Ovary (tissue), 7 donors: ENCODE measurements at regions not wholly inside any gene's neighbourhood (a gene's known extent, or its start where the extent isn't known, plus 50 kb on each side); places are given as distances from the start of the nearest gene placed in this dataset.

Experiments
- DNase-seq, 5 donors: peaks; one replicate each; pipeline ENCODE4 v3.0.0-alpha.2; 2019 to 2020
- H3K27ac ChIP-seq, 2 donors: fragments of 200-600 bp; one replicate each; pipeline versions ENCODE4 v1.5.1 to v1.8.0; 2019 to 2022
- H3K27me3 ChIP-seq: fragments of 200-600 bp; one replicate; pipeline ENCODE4 v1.8.0; 2022
- H3K36me3 ChIP-seq: fragments of 200-600 bp; sonication (generic); one replicate; pipeline ENCODE4 v1.5.1; 2019
- H3K4me1 ChIP-seq: one replicate; pipeline ENCODE4 v1.8.1; 2013; ENCODE audit warnings: mild to moderate bottlenecking, moderate library complexity; ENCODE audit not compliant: insufficient read depth
- H3K4me3 ChIP-seq: fragments of 200-600 bp; sonication (generic); one replicate; pipeline ENCODE4 v1.5.1; 2017
- H3K9me3 ChIP-seq, 2 donors: fragments of 200-600 bp in 1 of 2; sonication (generic) in 1 of 2; one replicate each; pipeline versions ENCODE4 v1.5.1 to v1.8.1; 2013 to 2019; ENCODE audit warnings: mild to moderate bottlenecking in 1 of 2, moderate library complexity in 1 of 2
- EP300 ChIP-seq: sonication (generic); formaldehyde crosslinking; IDR thresholded peaks from one replicate; pipeline ENCODE4 v1.6.1; 2017; ENCODE audit warnings: antibody characterized with exemption
- POLR2A ChIP-seq: fragments of 450-650 bp; IDR thresholded peaks from one replicate; pipeline ENCODE4 v1.6.1; 2017; ENCODE audit warnings: antibody characterized with exemption, mild to moderate bottlenecking, moderate library complexity
- WGBS, 3 donors: extraction: QIAGEN DNeasy Blood & Tissue Kit in 1 of 3; methylation state at CpG; one replicate each; pipeline versions ENCODE4 v1.1.5 to v1.1.7; 2013 to 2017; 5-methylcytosine and 5-hydroxymethylcytosine counted together
- intact Hi-C, 4 donors: fragments of 100-400 bp; cut with DNase I; formaldehyde crosslinking; loops; one replicate each; pipeline versions ENCODE4 v1.11.0 to v1.15.1; 2022 to 2023
- TF ChIP-seq, protein P1 (sequence below), 3 donors: fragments of 450-650 bp in 2 of 3; fragments of 200-600 bp in 1 of 3; IDR thresholded peaks; one replicate each; pipeline versions ENCODE4 v1.5.1 to v1.8.0; 2016 to 2022; ENCODE audit warnings: antibody characterized with exemption in 3 of 3, mild to moderate bottlenecking in 1 of 3
- donor health status: DM: no; HTN: no; CAD: no; lungs with moderate emphysema.
- donor health status: DM: no; HTN: no; CAD: no.
- donor health status: Bipolar disorder and iron deficiency.
- donor health status: DM: no; HTN: no; CAD: no.
- donor health status: DM: yes; HTN: yes; CAD: no.

DNA sequence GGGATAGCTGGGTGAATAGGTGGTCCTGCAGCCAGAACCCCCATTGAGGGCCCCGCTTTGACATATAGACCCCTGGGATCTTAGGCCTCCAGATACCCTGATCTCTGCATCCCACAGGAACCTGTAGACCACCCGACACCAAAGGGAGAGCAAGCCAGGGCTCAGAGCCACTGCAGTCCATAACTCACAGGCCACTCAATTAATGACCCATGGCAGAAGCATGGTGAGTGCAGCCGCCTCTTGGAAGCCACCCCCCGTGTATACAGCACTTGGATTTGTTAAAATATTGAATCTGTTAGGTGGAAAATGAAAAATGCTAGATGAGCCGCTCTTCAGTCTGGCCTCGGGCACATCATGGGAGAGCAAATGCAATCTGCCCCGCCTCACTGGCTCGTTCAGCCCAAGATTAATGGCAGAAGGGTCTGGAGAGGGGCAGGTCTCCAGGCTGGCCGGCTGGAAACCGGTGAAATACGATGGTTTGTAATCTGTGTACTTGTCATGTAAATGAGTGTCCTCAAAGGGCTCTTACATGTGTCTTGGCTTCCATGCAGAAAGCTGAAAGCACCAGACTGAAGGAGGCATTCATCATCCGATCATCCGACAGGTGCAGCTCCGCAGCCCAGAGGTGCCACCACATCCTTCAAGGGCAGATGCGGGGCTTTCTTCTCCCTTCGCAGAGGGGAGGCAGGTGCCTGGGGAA, 111.3 kb downstream of the OLFM1 start:
- no peak for DNase-seq
- TF ChIP-seq POLR2A (no peak), EP300 (no peak)
- TF ChIP-seq, protein P1, sequence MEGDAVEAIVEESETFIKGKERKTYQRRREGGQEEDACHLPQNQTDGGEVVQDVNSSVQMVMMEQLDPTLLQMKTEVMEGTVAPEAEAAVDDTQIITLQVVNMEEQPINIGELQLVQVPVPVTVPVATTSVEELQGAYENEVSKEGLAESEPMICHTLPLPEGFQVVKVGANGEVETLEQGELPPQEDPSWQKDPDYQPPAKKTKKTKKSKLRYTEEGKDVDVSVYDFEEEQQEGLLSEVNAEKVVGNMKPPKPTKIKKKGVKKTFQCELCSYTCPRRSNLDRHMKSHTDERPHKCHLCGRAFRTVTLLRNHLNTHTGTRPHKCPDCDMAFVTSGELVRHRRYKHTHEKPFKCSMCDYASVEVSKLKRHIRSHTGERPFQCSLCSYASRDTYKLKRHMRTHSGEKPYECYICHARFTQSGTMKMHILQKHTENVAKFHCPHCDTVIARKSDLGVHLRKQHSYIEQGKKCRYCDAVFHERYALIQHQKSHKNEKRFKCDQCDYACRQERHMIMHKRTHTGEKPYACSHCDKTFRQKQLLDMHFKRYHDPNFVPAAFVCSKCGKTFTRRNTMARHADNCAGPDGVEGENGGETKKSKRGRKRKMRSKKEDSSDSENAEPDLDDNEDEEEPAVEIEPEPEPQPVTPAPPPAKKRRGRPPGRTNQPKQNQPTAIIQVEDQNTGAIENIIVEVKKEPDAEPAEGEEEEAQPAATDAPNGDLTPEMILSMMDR (IDR thresholded peaks at IDR 0.05): no peak
- no peaks in the 10 kb centered on the region for H3K27me3 ChIP-seq
- no peak overlapping the region for H3K27ac ChIP-seq
- no peaks in the 10 kb centered on the region for H3K9me3 ChIP-seq
- no peaks in the 10 kb centered on the region for H3K4me1 ChIP-seq
- H3K36me3 ChIP-seq: no peaks in the 10 kb centered on the region
- intact Hi-C loops: no loop called here
- WGBS, 3 donors: 17 to 27% (median 22%) methylated on average over 16 of the region's 16 CpGs
- H3K4me3 ChIP-seq: no peak overlapping the region

DNA sequence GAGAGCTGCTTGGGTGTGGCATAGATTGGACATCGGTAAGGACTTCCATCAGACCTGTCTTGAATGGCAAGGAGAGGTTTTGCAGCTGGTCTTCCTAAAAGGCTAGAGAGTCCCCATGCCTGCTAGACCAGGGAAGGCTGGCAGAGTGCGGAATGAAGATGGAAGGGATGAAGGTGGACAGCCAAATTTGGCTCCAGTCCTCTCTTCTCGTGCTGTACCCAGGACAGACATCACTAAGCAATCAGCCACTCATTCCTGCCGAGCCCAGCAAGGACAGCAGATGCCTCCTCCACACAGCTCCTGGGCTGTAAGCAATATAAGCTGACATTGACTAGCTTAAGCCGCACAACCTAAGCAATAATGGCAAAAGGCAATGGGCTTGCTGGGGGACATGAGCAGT, 112.0 kb downstream of the OLFM1 start:
- DNase-seq: no peak
- 58 to 71% (median 61%) methylated on average over 5 of the region's 5 CpGs for WGBS, 3 donors
- Histone ChIP-seq H3K9me3 (no peaks in the 10 kb centered on the region), H3K4me3 (no peak overlapping the region), H3K4me1 (no peaks in the 10 kb centered on the region), H3K27me3 (no peaks in the 10 kb centered on the region), H3K36me3 (no peaks in the 10 kb centered on the region), H3K27ac (no peak overlapping the region)
- intact Hi-C loops: no loop called here
- TF ChIP-seq EP300 (no peak), POLR2A (no peak)
- TF ChIP-seq, protein P1 (IDR thresholded peaks at IDR 0.05): no peak

DNA sequence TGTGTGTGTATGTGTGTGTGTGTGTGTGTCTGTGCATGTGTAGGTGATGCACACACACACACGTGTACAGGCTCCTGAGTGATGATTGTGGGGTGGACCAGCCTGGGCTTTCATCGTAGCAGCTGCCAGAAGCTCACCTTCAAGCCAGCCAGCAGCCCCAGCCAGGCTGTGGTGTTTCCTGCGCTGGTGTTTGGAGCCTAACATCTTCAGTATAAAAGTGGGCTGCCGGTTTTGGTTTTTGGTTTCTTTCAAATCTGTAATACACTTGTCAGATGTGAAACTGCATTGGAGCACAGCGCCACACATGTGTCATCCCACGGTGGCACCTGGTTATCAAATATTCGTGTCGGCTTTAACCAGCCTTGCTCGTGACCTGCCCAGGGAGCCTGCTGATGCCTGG, 114.2 kb downstream of the OLFM1 start:
- no peaks in the 10 kb centered on the region for H3K27me3 ChIP-seq
- TF ChIP-seq POLR2A (no peak), EP300 (no peak)
- TF ChIP-seq, protein P1 (IDR thresholded peaks at IDR 0.05): no peak
- 81 to 88% (median 84%) methylated on average over 9 of the region's 9 CpGs for WGBS, 3 donors
- H3K4me1 ChIP-seq: no peaks in the 10 kb centered on the region
- DNase-seq: no peak
- H3K27ac ChIP-seq: no peak overlapping the region
- no peaks in the 10 kb centered on the region for H3K9me3 ChIP-seq
- intact Hi-C loops: no loop called here
- H3K36me3 ChIP-seq: no peaks in the 10 kb centered on the region
- H3K4me3 ChIP-seq: no peak overlapping the region

DNA sequence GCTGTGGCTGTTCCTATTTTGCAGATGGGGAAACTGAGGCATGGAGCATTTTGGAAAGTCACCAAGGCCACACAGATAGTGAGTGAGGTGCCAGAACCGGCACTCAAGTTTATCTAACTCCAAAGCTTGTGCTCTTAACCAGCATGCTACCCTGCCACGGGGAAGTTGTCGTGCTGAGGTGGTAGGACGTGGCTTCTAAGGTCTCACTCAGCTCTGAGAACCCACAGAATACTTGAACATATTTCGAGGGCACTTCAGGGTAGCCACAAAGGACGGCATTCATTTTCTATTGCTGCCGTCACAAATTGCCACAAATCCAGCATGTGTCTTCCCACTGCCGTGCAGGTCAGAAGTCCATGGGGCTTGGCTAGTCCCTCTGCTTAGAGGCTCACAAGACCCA, 116.7 kb downstream of the OLFM1 start:
- Histone ChIP-seq H3K9me3 (no peaks in the 10 kb centered on the region), H3K27ac (no peak overlapping the region), H3K36me3 (no peaks in the 10 kb centered on the region), H3K27me3 (no peaks in the 10 kb centered on the region), H3K4me1 (no peaks in the 10 kb centered on the region), H3K4me3 (no peak overlapping the region)
- DNase-seq: no peak
- intact Hi-C loops: no loop called here
- TF ChIP-seq, protein P1 (IDR thresholded peaks at IDR 0.05): no peak
- 86 to 92% (median 91%) methylated on average over 8 of the region's 8 CpGs for WGBS, 3 donors
